HCT116 (cell line): ENCODE measurements at regions not wholly inside any gene's neighbourhood (a gene's known extent, or its start where the extent isn't known, plus 50 kb on each side); places are given as distances from the start of the nearest gene placed in this dataset.

ENCODE experiments used
- ATAC-seq: fragments of 200-7000 bp; cut with Tn5 transposase; 2 replicates; pipeline ENCODE4 v1.9.1; 2020; ENCODE audit warnings: mild to moderate bottlenecking, moderate library complexity
- BruUV-seq: library from RNA; stranded (reverse); fragments of 400-500 nt; replicated peaks from 2 replicates; lab custom pipeline; 2021; lab: Mats Ljungman, UMichigan
- CTCF ChIA-PET: fragments of 300-600 bp; sonication (Branson Sonifier 250); formaldehyde crosslinking; loops from one replicate; lab custom pipeline; 2021; ENCODE audit warnings: antibody characterized with exemption; lab: Charles Lee
- POLR2A ChIA-PET: fragments of 300-600, 350-600 bp; sonication (Branson Sonifier 250); formaldehyde crosslinking; loops from one replicate; lab custom pipeline; 2021; ENCODE audit warnings: antibody characterized with exemption; lab: Charles Lee
- RAD21 ChIA-PET, 2 experiments: fragments of 300-600 bp; sonication (Branson Sonifier 250); formaldehyde crosslinking; loops; one replicate each; lab custom pipeline; 2023; ENCODE audit warnings: low total read pairs in 2 of 2; ENCODE audit not compliant: uncharacterized antibody in 2 of 2, unreplicated experiment in 2 of 2, low non-redundant PET in 1 of 2; lab: Charles Lee
- DNase-seq: peaks from one replicate; pipeline ENCODE4 v3.0.0-alpha.2; 2010; ENCODE audit warnings: low read depth, low spot score
- H2AFZ ChIP-seq: fragments of 200-600 bp; shearing (Covaris generic), sonication (generic); 2 replicates; pipeline ENCODE4 v1.6.1; 2017; ENCODE audit warnings: low read depth, mixed run types, mixed read lengths, antibody characterized with exemption, low read length; ENCODE audit not compliant: poor library complexity, severe bottlenecking
- H3K27ac ChIP-seq: 2 replicates; pipeline ENCODE4 v1.5.1; 2012; ENCODE audit warnings: low read depth, low read length
- H3K27me3 ChIP-seq: fragments of 200-600 bp; sonication (generic); 2 replicates; pipeline ENCODE4 v1.6.1; 2016; ENCODE audit warnings: mixed run types, low read length, mixed read lengths; ENCODE audit not compliant: insufficient read depth
- H3K36me3 ChIP-seq, 2 experiments: fragments of 200-500 bp in 1 of 2; fragments of 200-600 bp in 1 of 2; sonication (Bioruptor generic) in 1 of 2; sonication (generic) in 1 of 2; 2 replicates each; pipeline versions ENCODE4 v1.5.1 to v1.6.1; 2014 to 2016; ENCODE audit warnings: low read length in 2 of 2, inconsistent platforms in 1 of 2, mixed read lengths in 1 of 2, mixed run types in 1 of 2; ENCODE audit not compliant: insufficient read depth in 2 of 2, control insufficient read depth in 1 of 2
- H3K4me1 ChIP-seq, 2 experiments: fragments of 200-600 bp in 1 of 2; sonication (generic) in 1 of 2; 2 replicates each; pipeline versions ENCODE4 v1.5.1 to v1.6.1; 2012 to 2017; ENCODE audit warnings: low read length in 2 of 2, inconsistent platforms in 1 of 2, mild to moderate bottlenecking in 1 of 2, mixed read lengths in 1 of 2, mixed run types in 1 of 2, moderate library complexity in 1 of 2; ENCODE audit not compliant: insufficient read depth in 2 of 2, control insufficient read depth in 1 of 2
- H3K4me2 ChIP-seq: fragments of 200-600 bp; sonication (generic); 2 replicates; pipeline ENCODE4 v1.6.1; 2017; ENCODE audit warnings: mixed run types, low read length, mixed read lengths
- H3K4me3 ChIP-seq, 2 experiments: fragments of 200-600 bp in 1 of 2; sonication (generic) in 1 of 2; replicated peaks in 1 of 2; 2 replicates each; pipeline ENCODE4 v1.5.1; 2011 to 2016; ENCODE audit warnings: low read length in 2 of 2, control low read depth in 1 of 2, low read depth in 1 of 2, mild to moderate bottlenecking in 1 of 2, mixed read lengths in 1 of 2, mixed run types in 1 of 2
- H3K79me2 ChIP-seq: fragments of 200-600 bp; sonication (generic); 2 replicates; pipeline ENCODE4 v1.6.1; 2017; ENCODE audit warnings: mild to moderate bottlenecking, mixed run types, low read length, moderate library complexity, mixed read lengths; ENCODE audit not compliant: insufficient read depth
- H3K9ac ChIP-seq: fragments of 200-600 bp; sonication (generic); 2 replicates; pipeline ENCODE4 v1.6.1; 2016; ENCODE audit warnings: low read length, mixed read lengths
- H3K9me2 ChIP-seq: fragments of 200-600 bp; sonication (generic), shearing (Covaris generic); 2 replicates; pipeline ENCODE4 v1.6.1; 2017; ENCODE audit warnings: mixed run types, mild to moderate bottlenecking, moderate library complexity; ENCODE audit not compliant: insufficient read depth
- H3K9me3 ChIP-seq, 2 experiments: fragments of 200-500 bp in 1 of 2; fragments of 200-600 bp in 1 of 2; sonication (Bioruptor generic) in 1 of 2; sonication (generic) in 1 of 2; 2 replicates each; pipeline ENCODE4 v1.6.1; 2014 to 2017; ENCODE audit warnings: low read length in 2 of 2, mixed read lengths in 2 of 2, inconsistent platforms in 1 of 2, low read depth in 1 of 2, mild to moderate bottlenecking in 1 of 2, mixed run types in 1 of 2, moderate library complexity in 1 of 2; ENCODE audit not compliant: control insufficient read depth in 1 of 2, insufficient read depth in 1 of 2
- H4K20me1 ChIP-seq: fragments of 200-600 bp; sonication (generic), shearing (Covaris generic); 2 replicates; pipeline ENCODE4 v1.6.1; 2017; ENCODE audit warnings: mixed run types, mild to moderate bottlenecking, moderate library complexity; ENCODE audit not compliant: insufficient read depth
- CBX3 ChIP-seq: IDR thresholded peaks from 2 replicates; pipeline ENCODE4 v1.6.1; 2012; ENCODE audit warnings: low read depth
- CEBPB ChIP-seq: IDR thresholded peaks from 2 replicates; pipeline ENCODE4 v1.6.1; 2012; ENCODE audit warnings: low read depth
- EGR1 ChIP-seq: IDR thresholded peaks from 2 replicates; pipeline ENCODE4 v1.6.1; 2012; ENCODE audit warnings: low read depth
- ELF1 ChIP-seq: IDR thresholded peaks from 2 replicates; pipeline ENCODE4 v1.6.1; 2012; ENCODE audit warnings: low read depth, borderline replicate concordance
- EZH2 ChIP-seq: fragments of 200-600 bp; sonication (generic); IDR thresholded peaks from 2 replicates; pipeline ENCODE4 v1.6.1; 2017; ENCODE audit warnings: antibody characterized with exemption, mixed run types
- EZH2phosphoT487 ChIP-seq: fragments of 200-600 bp; IDR thresholded peaks from 2 replicates; pipeline ENCODE4 v1.6.1; 2018; ENCODE audit warnings: antibody characterized with exemption, borderline replicate concordance
- FOSL1 ChIP-seq: IDR thresholded peaks from 2 replicates; pipeline ENCODE4 v1.6.1; 2012; ENCODE audit warnings: low read depth
- POLR2A ChIP-seq: IDR thresholded peaks from 2 replicates; pipeline ENCODE4 v1.7.0; 2011; ENCODE audit warnings: borderline replicate concordance; ENCODE audit not compliant: insufficient read depth, insufficient read length; ENCODE audit errors: extremely low read depth
- POLR2AphosphoS5 ChIP-seq: IDR thresholded peaks from 2 replicates; pipeline ENCODE4 v1.6.1; 2011; ENCODE audit warnings: mild to moderate bottlenecking, low read depth, low read length, moderate library complexity
- RAD21 ChIP-seq: IDR thresholded peaks from 2 replicates; pipeline ENCODE4 v1.6.1; 2012; ENCODE audit warnings: low read depth, mild to moderate bottlenecking
- SIN3A ChIP-seq: IDR thresholded peaks from 2 replicates; pipeline ENCODE4 v1.6.1; 2012; ENCODE audit warnings: low read depth
- SP1 ChIP-seq: IDR thresholded peaks from 2 replicates; pipeline ENCODE4 v1.6.1; 2012; ENCODE audit warnings: low read depth
- SRF ChIP-seq: IDR thresholded peaks from 2 replicates; pipeline ENCODE4 v1.6.1; 2012; ENCODE audit warnings: low read depth
- TCF7L2 ChIP-seq: IDR thresholded peaks from 2 replicates; pipeline ENCODE4 v1.7.0; 2011; ENCODE audit warnings: borderline replicate concordance, inconsistent platforms; ENCODE audit not compliant: insufficient read depth, insufficient read length; ENCODE audit errors: extremely low read depth
- YY1 ChIP-seq: IDR thresholded peaks from 2 replicates; pipeline ENCODE4 v1.6.1; 2011; ENCODE audit warnings: low read length, low read depth, moderate library complexity, mild to moderate bottlenecking; ENCODE audit not compliant: insufficient replicate concordance; ENCODE audit errors: extremely low read depth
- ZBTB33 ChIP-seq: IDR thresholded peaks from 2 replicates; pipeline ENCODE4 v1.6.1; 2011; ENCODE audit warnings: mild to moderate bottlenecking, low read length, moderate library complexity; ENCODE audit not compliant: insufficient replicate concordance; ENCODE audit errors: extremely low read depth
- intact Hi-C: fragments of 100-400 bp; cut with micrococcal nuclease; formaldehyde crosslinking; loops from 2 replicates; pipeline ENCODE4 v1.10.0; 2022
- TF ChIP-seq, protein P1 (sequence below): IDR thresholded peaks from 2 replicates; pipeline ENCODE4 v1.6.1; 2012
- TF ChIP-seq, protein P2 (sequence below), 3 experiments: fragments of 200-600 bp in 1 of 3; sonication (generic) in 1 of 3; IDR thresholded peaks in 2 of 3; conservative IDR thresholded peaks in 1 of 3; 2 replicates each; pipeline ENCODE4 v1.5.1; 2012 to 2017; ENCODE audit warnings: low read depth in 2 of 3, low read length in 2 of 3, antibody characterized with exemption in 1 of 3, borderline replicate concordance in 1 of 3, control low read depth in 1 of 3, mild to moderate bottlenecking in 1 of 3, mixed read lengths in 1 of 3, mixed run types in 1 of 3, moderate library complexity in 1 of 3; ENCODE audit not compliant: insufficient read depth in 1 of 3

DNA sequence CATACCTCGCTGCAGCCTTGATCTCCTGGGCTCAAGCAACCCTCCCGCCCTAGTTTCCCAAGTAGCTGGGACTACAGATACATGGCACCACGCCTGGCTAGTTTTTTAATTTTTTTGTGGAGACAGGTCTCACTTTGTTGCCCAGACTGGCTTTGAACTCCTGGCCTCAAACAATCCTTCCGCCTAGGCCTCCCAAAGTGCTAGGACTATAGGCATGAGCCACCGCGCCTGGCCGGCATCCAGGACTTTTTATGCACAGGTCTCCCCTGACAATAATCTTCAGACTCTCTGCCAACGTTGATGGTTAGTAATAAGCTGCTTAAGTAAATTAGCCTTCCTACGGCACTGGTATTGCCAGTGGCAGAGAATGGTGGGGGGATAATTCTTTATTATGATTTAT lies 110.5 kb upstream of the MTHFD1L start:
- H3K27me3 ChIP-seq, result no peaks in the 10 kb centered on the region
- POLR2A ChIA-PET, result no interaction called here
- H3K4me1 ChIP-seq, result no peaks in the 10 kb centered on the region; a peak in 1 of 4 replicates
- no peak for ATAC-seq
- H3K27ac ChIP-seq, result no peak overlapping the region
- H4K20me1 ChIP-seq, result no peaks in the 10 kb centered on the region
- CTCF ChIA-PET, result no interaction called here
- H3K9me2 ChIP-seq, result no peaks in the 10 kb centered on the region
- H3K9ac ChIP-seq, result no peak overlapping the region
- RAD21 ChIA-PET, result no interaction called here
- intact Hi-C loops, result no loop called here
- no peak overlapping the region for H2AFZ ChIP-seq
- BruUV-seq, result no TSS peak
- H3K4me2 ChIP-seq, result no peak overlapping the region
- no peaks in the 10 kb centered on the region for H3K9me3 ChIP-seq
- no peak for DNase-seq
- no peak overlapping the region for H3K4me3 ChIP-seq
- no peaks in the 10 kb centered on the region for H3K36me3 ChIP-seq
- TF ChIP-seq POLR2A, result no peak
- no peak for TF ChIP-seq EZH2phosphoT487
- no peak for TF ChIP-seq SRF
- no peak for TF ChIP-seq YY1
- no peak for TF ChIP-seq TCF7L2
- H3K79me2 ChIP-seq, result no peaks in the 10 kb centered on the region

GRCh38 chr6:150755524-150755923 lies 110.0 kb upstream of the MTHFD1L start:
- H3K4me2 ChIP-seq, result no peak overlapping the region
- H3K27me3 ChIP-seq, result no peaks in the 10 kb centered on the region
- no peaks in the 10 kb centered on the region for H4K20me1 ChIP-seq
- no peaks in the 10 kb centered on the region for H3K9me3 ChIP-seq
- H3K4me3 ChIP-seq, result no peak overlapping the region
- no peak overlapping the region for H2AFZ ChIP-seq
- POLR2A ChIA-PET, result no interaction called here
- BruUV-seq, result no TSS peak
- ATAC-seq (no peak), DNase-seq (no peak)
- intact Hi-C loops, result no loop called here
- H3K4me1 ChIP-seq, result no peaks in the 10 kb centered on the region; a peak in 1 of 4 replicates
- CTCF ChIA-PET, result no interaction called here
- RAD21 ChIA-PET, result no interaction called here
- H3K9me2 ChIP-seq, result no peaks in the 10 kb centered on the region
- H3K36me3 ChIP-seq, result no peaks in the 10 kb centered on the region
- no peak overlapping the region for H3K9ac ChIP-seq
- no peak overlapping the region for H3K27ac ChIP-seq
- H3K79me2 ChIP-seq, result no peaks in the 10 kb centered on the region
- TF ChIP-seq SP1 (no peak), ELF1 (no peak), RAD21 (no peak), ZBTB33 (no peak), POLR2AphosphoS5 (no peak), SIN3A (no peak), SRF (no peak), TCF7L2 (no peak), CEBPB (no peak), EGR1 (no peak), CBX3 (no peak), YY1 (no peak), FOSL1 (no peak), EZH2 (no peak)
- TF ChIP-seq, protein P1, sequence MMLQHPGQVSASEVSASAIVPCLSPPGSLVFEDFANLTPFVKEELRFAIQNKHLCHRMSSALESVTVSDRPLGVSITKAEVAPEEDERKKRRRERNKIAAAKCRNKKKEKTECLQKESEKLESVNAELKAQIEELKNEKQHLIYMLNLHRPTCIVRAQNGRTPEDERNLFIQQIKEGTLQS, result no peak
- TF ChIP-seq, protein P2, sequence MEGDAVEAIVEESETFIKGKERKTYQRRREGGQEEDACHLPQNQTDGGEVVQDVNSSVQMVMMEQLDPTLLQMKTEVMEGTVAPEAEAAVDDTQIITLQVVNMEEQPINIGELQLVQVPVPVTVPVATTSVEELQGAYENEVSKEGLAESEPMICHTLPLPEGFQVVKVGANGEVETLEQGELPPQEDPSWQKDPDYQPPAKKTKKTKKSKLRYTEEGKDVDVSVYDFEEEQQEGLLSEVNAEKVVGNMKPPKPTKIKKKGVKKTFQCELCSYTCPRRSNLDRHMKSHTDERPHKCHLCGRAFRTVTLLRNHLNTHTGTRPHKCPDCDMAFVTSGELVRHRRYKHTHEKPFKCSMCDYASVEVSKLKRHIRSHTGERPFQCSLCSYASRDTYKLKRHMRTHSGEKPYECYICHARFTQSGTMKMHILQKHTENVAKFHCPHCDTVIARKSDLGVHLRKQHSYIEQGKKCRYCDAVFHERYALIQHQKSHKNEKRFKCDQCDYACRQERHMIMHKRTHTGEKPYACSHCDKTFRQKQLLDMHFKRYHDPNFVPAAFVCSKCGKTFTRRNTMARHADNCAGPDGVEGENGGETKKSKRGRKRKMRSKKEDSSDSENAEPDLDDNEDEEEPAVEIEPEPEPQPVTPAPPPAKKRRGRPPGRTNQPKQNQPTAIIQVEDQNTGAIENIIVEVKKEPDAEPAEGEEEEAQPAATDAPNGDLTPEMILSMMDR (IDR thresholded peaks at IDR 0.05 in 2 of 3, conservative IDR thresholded peaks at IDR 0.05 in 1 of 3; ENCODE audit: borderline replicate concordance in 1 of 3, insufficient read depth in 1 of 3, low read depth in 2 of 3, low read length in 2 of 3), result no peak
